Thyroid gland (tissue), 4 donors: ENCODE measurements at regions not wholly inside any gene's neighbourhood (a gene's known extent, or its start where the extent isn't known, plus 50 kb on each side); places are given as distances from the start of the nearest gene placed in this dataset.

ENCODE experiments used
- DNase-seq, 2 donors: peaks; one replicate each; pipeline ENCODE4 v3.0.0-alpha.2; 2019
- H3K27ac ChIP-seq, 3 donors: fragments of 200-600 bp; sonication (generic); 1 replicate in 2 of 3; 2 replicates in 1 of 3; pipeline ENCODE4 v1.5.1; 2016 to 2019; ENCODE audit warnings: mild to moderate bottlenecking in 1 of 3, moderate library complexity in 1 of 3
- H3K27me3 ChIP-seq: fragments of 200-600 bp; sonication (generic); one replicate; pipeline ENCODE4 v1.5.1; 2019
- H3K36me3 ChIP-seq, 2 donors: fragments of 200-600 bp; sonication (generic); one replicate each; pipeline ENCODE4 v1.5.1; 2016 to 2019
- H3K4me1 ChIP-seq, 2 donors: fragments of 200-600 bp; sonication (generic); one replicate each; pipeline ENCODE4 v1.5.1; 2017 to 2019
- H3K4me3 ChIP-seq, 3 donors: fragments of 200-600 bp; sonication (generic); replicated peaks in 1 of 3; 1 replicate in 2 of 3; 2 replicates in 1 of 3; pipeline ENCODE4 v1.5.1; 2016; ENCODE audit warnings: mild to moderate bottlenecking in 1 of 3
- H3K9me3 ChIP-seq: fragments of 200-600 bp; sonication (generic); one replicate; pipeline ENCODE4 v1.5.1; 2017
- POLR2A ChIP-seq, 2 donors: fragments of 450-650 bp; IDR thresholded peaks; one replicate each; pipeline ENCODE4 v1.6.1; 2017; ENCODE audit warnings: antibody characterized with exemption in 2 of 2, mild to moderate bottlenecking in 2 of 2, moderate library complexity in 1 of 2
- WGBS, 2 donors: methylation state at CpG; one replicate each; pipeline ENCODE4 v1.1.5; 2017; 5-methylcytosine and 5-hydroxymethylcytosine counted together
- intact Hi-C: fragments of 100-400 bp; cut with DNase I; formaldehyde crosslinking; loops from one replicate; pipeline ENCODE4 v1.15.1; 2023
- TF ChIP-seq, protein P1 (sequence below), 6 experiments: fragments of 200-600 bp in 3 of 6; fragments of 450-650 bp in 3 of 6; sonication (generic) in 3 of 6; IDR thresholded peaks; one replicate each; pipeline ENCODE4 v1.5.1; 2016 to 2019; ENCODE audit warnings: antibody characterized with exemption in 6 of 6, mild to moderate bottlenecking in 2 of 6, inconsistent platforms in 1 of 6, moderate library complexity in 1 of 6

GRCh38 chr2:82001614-82002013 is 1697.1 kb upstream of the LRRTM1 start:
- intact Hi-C loops: no loop called here
- 68 to 82% methylated on average over 4 of the region's 4 CpGs for WGBS, 2 donors
- no peak overlapping the region for H3K27ac ChIP-seq
- H3K4me1 ChIP-seq: no peaks in the 10 kb centered on the region
- no peak overlapping the region for H3K4me3 ChIP-seq
- H3K27me3 ChIP-seq: no peaks in the 10 kb centered on the region
- no peak for DNase-seq
- TF ChIP-seq, protein P1, sequence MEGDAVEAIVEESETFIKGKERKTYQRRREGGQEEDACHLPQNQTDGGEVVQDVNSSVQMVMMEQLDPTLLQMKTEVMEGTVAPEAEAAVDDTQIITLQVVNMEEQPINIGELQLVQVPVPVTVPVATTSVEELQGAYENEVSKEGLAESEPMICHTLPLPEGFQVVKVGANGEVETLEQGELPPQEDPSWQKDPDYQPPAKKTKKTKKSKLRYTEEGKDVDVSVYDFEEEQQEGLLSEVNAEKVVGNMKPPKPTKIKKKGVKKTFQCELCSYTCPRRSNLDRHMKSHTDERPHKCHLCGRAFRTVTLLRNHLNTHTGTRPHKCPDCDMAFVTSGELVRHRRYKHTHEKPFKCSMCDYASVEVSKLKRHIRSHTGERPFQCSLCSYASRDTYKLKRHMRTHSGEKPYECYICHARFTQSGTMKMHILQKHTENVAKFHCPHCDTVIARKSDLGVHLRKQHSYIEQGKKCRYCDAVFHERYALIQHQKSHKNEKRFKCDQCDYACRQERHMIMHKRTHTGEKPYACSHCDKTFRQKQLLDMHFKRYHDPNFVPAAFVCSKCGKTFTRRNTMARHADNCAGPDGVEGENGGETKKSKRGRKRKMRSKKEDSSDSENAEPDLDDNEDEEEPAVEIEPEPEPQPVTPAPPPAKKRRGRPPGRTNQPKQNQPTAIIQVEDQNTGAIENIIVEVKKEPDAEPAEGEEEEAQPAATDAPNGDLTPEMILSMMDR (IDR thresholded peaks at IDR 0.05): no peak
- TF ChIP-seq POLR2A (IDR thresholded peaks at IDR 0.05): no peak
- H3K9me3 ChIP-seq: no peaks in the 10 kb centered on the region
- H3K36me3 ChIP-seq: no peaks in the 10 kb centered on the region

GRCh38 chr2:82000606-82001005 is 1696.1 kb upstream of the LRRTM1 start:
- H3K27ac ChIP-seq: no peak overlapping the region
- intact Hi-C loops: no loop called here
- no peaks in the 10 kb centered on the region for H3K27me3 ChIP-seq
- H3K4me1 ChIP-seq: no peaks in the 10 kb centered on the region
- no peak for TF ChIP-seq POLR2A (IDR thresholded peaks at IDR 0.05)
- TF ChIP-seq, protein P1 (IDR thresholded peaks at IDR 0.05): no peak
- no peaks in the 10 kb centered on the region for H3K36me3 ChIP-seq
- no peak for DNase-seq
- no peak overlapping the region for H3K4me3 ChIP-seq
- no peaks in the 10 kb centered on the region for H3K9me3 ChIP-seq
- 60 to 61% methylated on average over 2 of the region's 2 CpGs for WGBS, 2 donors

DNA sequence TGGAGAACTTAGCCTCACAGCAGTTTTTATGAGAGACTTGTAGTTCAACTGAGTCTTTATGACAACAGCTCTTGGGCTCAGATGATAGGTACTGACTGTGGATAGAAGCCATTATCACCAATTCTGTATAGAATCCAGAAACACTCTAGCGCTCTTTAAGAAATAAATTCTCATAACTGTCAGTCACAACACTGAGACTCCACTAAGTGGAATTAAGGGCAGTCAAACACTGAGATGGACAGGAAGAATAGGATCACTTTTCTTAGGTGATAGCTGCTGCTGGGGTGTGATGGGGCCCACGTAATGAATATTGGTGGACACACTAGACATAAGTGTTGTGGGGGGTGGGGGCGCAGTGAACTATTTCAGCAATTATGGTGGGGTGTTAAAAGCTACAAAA is 1691.8 kb upstream of the LRRTM1 start:
- no peak overlapping the region for H3K4me3 ChIP-seq
- intact Hi-C loops: no loop called here
- 80 to 81% methylated on average over 3 of the region's 3 CpGs for WGBS, 2 donors

DNA sequence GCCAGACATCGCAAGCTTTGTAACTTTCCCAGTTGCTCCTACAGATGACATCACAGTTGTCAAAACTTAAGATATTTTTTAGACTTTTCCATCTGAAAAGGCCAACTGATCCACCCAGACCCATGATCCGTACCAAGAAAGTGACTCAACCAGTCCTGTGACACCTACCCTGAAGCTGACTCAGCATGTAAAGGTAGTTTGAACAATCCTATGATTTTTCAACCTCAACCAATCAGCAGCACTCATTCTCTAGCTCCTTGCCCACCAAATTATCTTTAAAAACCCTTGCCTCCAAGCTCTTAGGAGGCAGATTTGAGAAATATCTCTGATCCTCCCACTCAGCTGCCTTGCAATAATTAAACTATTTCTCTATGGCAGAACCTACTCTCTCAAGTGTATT is 1686.7 kb upstream of the LRRTM1 start:
- no peak for DNase-seq
- 92 to 93% methylated on average over 2 of the region's 2 CpGs for WGBS, 2 donors
- Histone ChIP-seq H3K4me3 (no peak overlapping the region), H3K27me3 (no peaks in the 10 kb centered on the region), H3K36me3 (no peaks in the 10 kb centered on the region), H3K4me1 (no peaks in the 10 kb centered on the region), H3K9me3 (no peaks in the 10 kb centered on the region), H3K27ac (no peak overlapping the region)
- TF ChIP-seq POLR2A (IDR thresholded peaks at IDR 0.05): no peak
- TF ChIP-seq, protein P1 (IDR thresholded peaks at IDR 0.05): no peak
- intact Hi-C loops: no loop called here

More for the DNA sequence above, 1691.8 kb upstream of the LRRTM1 start:
- TF ChIP-seq, protein P1 (IDR thresholded peaks at IDR 0.05): no peak
- no peak for TF ChIP-seq POLR2A (IDR thresholded peaks at IDR 0.05)
- H3K27ac ChIP-seq: no peak overlapping the region
- no peaks in the 10 kb centered on the region for H3K4me1 ChIP-seq
- no peak for DNase-seq
- H3K9me3 ChIP-seq: no peaks in the 10 kb centered on the region
- no peaks in the 10 kb centered on the region for H3K36me3 ChIP-seq
- no peaks in the 10 kb centered on the region for H3K27me3 ChIP-seq

GRCh38 chr2:81987370-81987769 is 1682.8 kb upstream of the LRRTM1 start:
- DNase-seq: no peak
- intact Hi-C loops: no loop called here
- WGBS, 2 donors: 85 to 88% methylated on average over 5 of the region's 5 CpGs
- H3K36me3 ChIP-seq: no peaks in the 10 kb centered on the region
- no peaks in the 10 kb centered on the region for H3K4me1 ChIP-seq
- no peak overlapping the region for H3K4me3 ChIP-seq
- no peaks in the 10 kb centered on the region for H3K27me3 ChIP-seq
- no peaks in the 10 kb centered on the region for H3K9me3 ChIP-seq
- TF ChIP-seq, protein P1 (IDR thresholded peaks at IDR 0.05): no peak
- TF ChIP-seq POLR2A (IDR thresholded peaks at IDR 0.05): no peak
- H3K27ac ChIP-seq: no peak overlapping the region
